ENCODE measurements at regions not wholly inside any gene's neighbourhood (a gene's known extent, or its start where the extent isn't known, plus 50 kb on each side); places are given as distances from the start of the nearest gene placed in this dataset.

DNA sequence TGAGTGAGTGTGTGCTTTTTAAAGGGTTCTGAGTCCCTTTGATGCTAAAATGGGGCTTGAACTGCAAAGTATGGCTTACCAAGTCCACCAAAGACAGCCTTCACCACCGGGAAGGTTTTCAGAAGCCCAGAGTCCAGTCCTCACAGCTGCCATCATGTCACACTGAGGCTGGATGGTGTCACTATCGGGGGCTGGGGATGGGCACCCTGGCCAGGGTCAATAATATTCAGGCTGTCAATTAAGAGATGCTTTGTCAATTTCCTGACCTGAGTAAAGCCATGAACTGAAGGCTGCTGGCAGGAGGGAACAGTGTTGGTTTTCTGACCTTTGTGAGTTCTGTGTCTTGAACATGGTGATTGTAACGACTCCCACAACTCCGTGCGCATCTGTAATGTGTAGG is 373.0 kb upstream of the B3GAT1 start:
- TF ChIP-seq, protein P1, sequence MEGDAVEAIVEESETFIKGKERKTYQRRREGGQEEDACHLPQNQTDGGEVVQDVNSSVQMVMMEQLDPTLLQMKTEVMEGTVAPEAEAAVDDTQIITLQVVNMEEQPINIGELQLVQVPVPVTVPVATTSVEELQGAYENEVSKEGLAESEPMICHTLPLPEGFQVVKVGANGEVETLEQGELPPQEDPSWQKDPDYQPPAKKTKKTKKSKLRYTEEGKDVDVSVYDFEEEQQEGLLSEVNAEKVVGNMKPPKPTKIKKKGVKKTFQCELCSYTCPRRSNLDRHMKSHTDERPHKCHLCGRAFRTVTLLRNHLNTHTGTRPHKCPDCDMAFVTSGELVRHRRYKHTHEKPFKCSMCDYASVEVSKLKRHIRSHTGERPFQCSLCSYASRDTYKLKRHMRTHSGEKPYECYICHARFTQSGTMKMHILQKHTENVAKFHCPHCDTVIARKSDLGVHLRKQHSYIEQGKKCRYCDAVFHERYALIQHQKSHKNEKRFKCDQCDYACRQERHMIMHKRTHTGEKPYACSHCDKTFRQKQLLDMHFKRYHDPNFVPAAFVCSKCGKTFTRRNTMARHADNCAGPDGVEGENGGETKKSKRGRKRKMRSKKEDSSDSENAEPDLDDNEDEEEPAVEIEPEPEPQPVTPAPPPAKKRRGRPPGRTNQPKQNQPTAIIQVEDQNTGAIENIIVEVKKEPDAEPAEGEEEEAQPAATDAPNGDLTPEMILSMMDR (IDR thresholded peaks at IDR 0.05 in 4 of 5, conservative IDR thresholded peaks at IDR 0.05 in 1 of 5) = no peak
- no peak for TF ChIP-seq POLR2A (IDR thresholded peaks at IDR 0.05)
